NT2/D1 (cell line): ENCODE measurements at regions not wholly inside any gene's neighbourhood (a gene's known extent, or its start where the extent isn't known, plus 50 kb on each side); places are given as distances from the start of the nearest gene placed in this dataset.

Experiments used
- SUZ12 ChIP-seq: IDR thresholded peaks from 2 replicates; pipeline ENCODE4 v1.6.1; 2011; ENCODE audit not compliant: insufficient read length, insufficient read depth; ENCODE audit errors: extremely low read depth
- YY1 ChIP-seq: IDR thresholded peaks from 2 replicates; pipeline ENCODE4 v1.6.1; 2011; ENCODE audit not compliant: insufficient read length, insufficient read depth
- ZNF274 ChIP-seq: IDR thresholded peaks from 2 replicates; pipeline ENCODE4 v1.6.1; 2011; ENCODE audit warnings: mild to moderate bottlenecking, low read depth, low read length

- no peak for TF ChIP-seq ZNF274
- TF ChIP-seq YY1, result no peak
- no peak for TF ChIP-seq SUZ12
These were observed 1312.8 kb upstream of the ZEB2 start for GRCh38 chr2:145832681-145833080.
